GM12878 (cell line): ENCODE measurements at regions not wholly inside any gene's neighbourhood (a gene's known extent, or its start where the extent isn't known, plus 50 kb on each side); places are given as distances from the start of the nearest gene placed in this dataset.

Experiments used
- ATAC-seq: fragments of 200-7000 bp; cut with Tn5 transposase; 3 replicates; pipeline ENCODE4 v1.9.1; 2020; ENCODE audit warnings: mild to moderate bottlenecking, moderate library complexity
- BruUV-seq: library from RNA; stranded (reverse); fragments of 400-500 nt; replicated peaks from 2 replicates; lab custom pipeline; 2021; lab: Mats Ljungman, UMichigan
- CTCF ChIA-PET: fragments of 300-600 bp; sonication (Branson Sonifier 250); formaldehyde crosslinking; extraction: SDS; loops from one replicate; lab custom pipeline; 2021; ENCODE audit warnings: inconsistent platforms; lab: Yijun Ruan, JAX
- POLR2A ChIA-PET: fragments of 350-600 bp; formaldehyde crosslinking; extraction: SDS; loops from one replicate; lab custom pipeline; 2021; ENCODE audit warnings: inconsistent platforms; lab: Charles Lee
- RAD21 ChIA-PET: fragments of 300-600 bp; sonication (Branson Sonifier 250); formaldehyde crosslinking; loops from one replicate; lab custom pipeline; 2023; ENCODE audit warnings: antibody characterized with exemption; ENCODE audit not compliant: unreplicated experiment; lab: Charles Lee
- SMC1A ChIA-PET: fragments of 300-600 bp; sonication (Branson Sonifier 250); formaldehyde crosslinking; loops from one replicate; lab custom pipeline; 2023; ENCODE audit not compliant: unreplicated experiment, uncharacterized antibody; lab: Charles Lee
- DNase-seq: peaks from one replicate; pipeline ENCODE4 v3.0.0-alpha.2; 2011; ENCODE audit warnings: low read depth, low spot score
- FAIRE-seq: peaks from 3 replicates; lab custom pipeline; 2011; peaks lifted over from hg19 to GRCh38; lab: Jason Lieb, UNC
- H2AFZ ChIP-seq: 2 replicates; pipeline ENCODE4 v1.6.0; 2011; ENCODE audit warnings: low read depth, low read length, control low read depth; ENCODE audit not compliant: control insufficient read depth
- H3K27ac ChIP-seq: 2 replicates; pipeline ENCODE4 v1.5.1; 2011; ENCODE audit warnings: control low read depth; ENCODE audit not compliant: control insufficient read depth, insufficient read depth
- H3K27me3 ChIP-seq, 2 experiments: replicated peaks in 1 of 2; 2 replicates each; pipeline versions ENCODE4 v1.6.0 to v1.6.1; 2011; ENCODE audit warnings: low read length in 1 of 2; ENCODE audit not compliant: control insufficient read depth in 2 of 2, insufficient read depth in 2 of 2
- H3K36me3 ChIP-seq, 2 experiments: 2 replicates each; pipeline ENCODE4 v1.5.1; 2011; ENCODE audit warnings: low read length in 1 of 2; ENCODE audit not compliant: control insufficient read depth in 2 of 2, insufficient read depth in 2 of 2
- H3K4me1 ChIP-seq: 2 replicates; pipeline ENCODE4 v1.6.1; 2011; ENCODE audit warnings: mild to moderate bottlenecking, low read length, moderate library complexity, mixed read lengths; ENCODE audit not compliant: control insufficient read depth, insufficient read depth
- H3K4me2 ChIP-seq: 2 replicates; pipeline ENCODE4 v1.6.0; 2011; ENCODE audit warnings: control low read depth; ENCODE audit not compliant: control insufficient read depth, insufficient read depth
- H3K4me3 ChIP-seq: fragments of 200-600 bp; sonication (generic); 2 replicates; pipeline ENCODE4 v1.5.1; 2016
- H3K79me2 ChIP-seq: 2 replicates; pipeline ENCODE4 v1.6.0; 2011; ENCODE audit warnings: low read length; ENCODE audit not compliant: control insufficient read depth, insufficient read depth
- H3K9ac ChIP-seq: 2 replicates; pipeline ENCODE4 v1.8.0; 2011; ENCODE audit warnings: low read length, control low read depth, mixed read lengths; ENCODE audit not compliant: control insufficient read depth, insufficient read depth
- H3K9me3 ChIP-seq: replicated peaks from 3 replicates; pipeline ENCODE4 v1.5.1; 2011; ENCODE audit warnings: mild to moderate bottlenecking, low read length; ENCODE audit not compliant: control insufficient read depth, insufficient read depth
- H4K20me1 ChIP-seq: 2 replicates; pipeline ENCODE4 v1.6.0; 2011; ENCODE audit not compliant: control insufficient read depth, insufficient read depth
- E2F8 ChIP-seq: fragments of 450-650 bp; IDR thresholded peaks from 2 replicates; pipeline ENCODE4 v1.6.1; 2018; ENCODE audit warnings: mild to moderate bottlenecking, low read depth, moderate library complexity; ENCODE audit not compliant: partially characterized antibody
- EP300 ChIP-seq, 2 experiments: fragments of 150-350 bp in 1 of 2; IDR thresholded peaks; 2 replicates each; pipeline ENCODE4 v1.6.1; 2011 to 2012; ENCODE audit warnings: low read depth in 2 of 2, low read length in 2 of 2, borderline replicate concordance in 1 of 2, improper control_type of control experiment in 1 of 2, inconsistent platforms in 1 of 2; ENCODE audit not compliant: control insufficient read depth in 1 of 2
- HSF1 ChIP-seq: fragments of 150-350 bp; IDR thresholded peaks from 2 replicates; pipeline ENCODE4 v1.6.1; 2014; ENCODE audit warnings: mild to moderate bottlenecking, low read depth, low read length
- NR2C2 ChIP-seq: IDR thresholded peaks from 2 replicates; pipeline ENCODE4 v1.6.1; 2011; ENCODE audit warnings: borderline replicate concordance, low read depth; ENCODE audit not compliant: control insufficient read depth, insufficient read length
- PBX3 ChIP-seq: IDR thresholded peaks from 2 replicates; pipeline ENCODE4 v1.6.1; 2011; ENCODE audit warnings: mild to moderate bottlenecking, low read depth, low read length, moderate library complexity; ENCODE audit not compliant: insufficient replicate concordance
- SMAD5 ChIP-seq: IDR thresholded peaks from 2 replicates; pipeline ENCODE4 v1.6.1; 2016; ENCODE audit warnings: antibody characterized with exemption, low read depth
- STAT3 ChIP-seq: IDR thresholded peaks from 2 replicates; pipeline ENCODE4 v1.6.1; 2011; ENCODE audit warnings: low read depth, low read length, improper control_type of control experiment
- ZNF592 ChIP-seq: fragments of 450-650 bp; IDR thresholded peaks from 2 replicates; pipeline ENCODE4 v1.6.1; 2017; ENCODE audit warnings: mild to moderate bottlenecking, moderate library complexity
- WGBS: methylation state at CpG from one replicate; pipeline ENCODE4 v1.1.6; 2016; ENCODE audit warnings: low lambda C conversion rate; ENCODE audit not compliant: insufficient replicate concordance, insufficient coverage; ENCODE audit errors: missing lambda C conversion rate; 5-methylcytosine and 5-hydroxymethylcytosine counted together
- in situ Hi-C: fragments of 300-500 bp; cut with MboI; formaldehyde crosslinking; loops from 9 replicates; pipeline ENCODE4 v1.14.3; 2018; ENCODE audit warnings: mixed read lengths
- intact Hi-C: fragments of 100-400 bp; cut with micrococcal nuclease; formaldehyde crosslinking; loops from one replicate; pipeline ENCODE4 v1.14.2; 2022; ENCODE audit not compliant: unreplicated experiment

GRCh38 chr14:85399186-85399585, 130.8 kb upstream of the FLRT2 start:
- intact Hi-C loops (no loop called here), in situ Hi-C loops (no loop called here)
- RAD21 ChIA-PET: no interaction called here
- Histone ChIP-seq H2AFZ (no peak overlapping the region), H3K79me2 (no peaks in the 10 kb centered on the region), H3K36me3 (no peaks in the 10 kb centered on the region), H3K27me3 (no peaks in the 10 kb centered on the region), H3K4me3 (no peak overlapping the region), H3K27ac (no peak overlapping the region), H3K4me2 (no peak overlapping the region), H3K4me1 (no peaks in the 10 kb centered on the region), H3K9me3 (no peaks in the 10 kb centered on the region; the same call in 2 of the 3 replicates), H4K20me1 (no peaks in the 10 kb centered on the region), H3K9ac (no peak overlapping the region)
- FAIRE-seq (no peak), DNase-seq (no peak), ATAC-seq (no peak)
- 0% methylated on average over 2 of the region's 2 CpGs for whole genome bisulfite sequencing
- no TSS peak for BruUV-seq
- SMC1A ChIA-PET: no interaction called here
- TF ChIP-seq EP300 (IDR thresholded peaks at IDR 0.05; ENCODE audit: borderline replicate concordance in 1 of 2, control insufficient read depth in 1 of 2, low read depth in 2 of 2, low read length in 2 of 2) (no peak), HSF1 (no peak), STAT3 (no peak), NR2C2 (no peak), ZNF592 (no peak), SMAD5 (no peak), E2F8 (no peak), PBX3 (no peak)
- POLR2A ChIA-PET: no interaction called here
- CTCF ChIA-PET: no interaction called here
